CD4-positive, CD25-positive, alpha-beta regulatory T cell (primary cell): ENCODE measurements at regions not wholly inside any gene's neighbourhood (a gene's known extent, or its start where the extent isn't known, plus 50 kb on each side); places are given as distances from the start of the nearest gene placed in this dataset.

ENCODE experiments used
- ATAC-seq, 2 donors: fragments of 150-1000 bp; cut with Tn5 transposase; one replicate each; pipeline ENCODE4 v1.10.0; 2021; ENCODE audit warnings: low read depth in 2 of 2, moderate number of reproducible peaks in 2 of 2, moderate library complexity in 1 of 2
- DNase-seq, 3 donors: peaks; one replicate each; pipeline versions ENCODE4 v3.0.0 to v3.0.0-alpha.2; 2012 to 2022; ENCODE audit warnings: mixed read lengths in 1 of 3
- H3K27ac ChIP-seq: one replicate; pipeline ENCODE4 v1.7.0; 2013; ENCODE audit warnings: mild to moderate bottlenecking, low read length; ENCODE audit not compliant: insufficient read depth, poor library complexity, severe bottlenecking
- H3K27me3 ChIP-seq: one replicate; pipeline ENCODE4 v1.7.0; 2013; ENCODE audit warnings: low read length; ENCODE audit not compliant: control insufficient read depth, insufficient read depth
- H3K36me3 ChIP-seq: one replicate; pipeline ENCODE4 v1.7.0; 2013; ENCODE audit warnings: mild to moderate bottlenecking, low read length, moderate library complexity; ENCODE audit not compliant: control insufficient read depth, insufficient read depth
- H3K4me1 ChIP-seq: 2 replicates; pipeline ENCODE4 v1.7.0; 2013; ENCODE audit warnings: mild to moderate bottlenecking, low read length; ENCODE audit not compliant: insufficient read depth, control insufficient read depth, poor library complexity, severe bottlenecking
- H3K4me3 ChIP-seq: one replicate; pipeline ENCODE4 v1.7.0; 2013; ENCODE audit warnings: low read depth, mild to moderate bottlenecking, low read length, moderate library complexity
- H3K9me3 ChIP-seq, 2 experiments: 1 replicate in 1 of 2; 2 replicates in 1 of 2; pipeline ENCODE4 v1.7.0; 2013; ENCODE audit warnings: low read length in 2 of 2, mild to moderate bottlenecking in 1 of 2, moderate library complexity in 1 of 2; ENCODE audit not compliant: control insufficient read depth in 2 of 2
- H3K27ac Mint-ChIP-seq, 3 donors: one replicate each; pipeline ENCODE4 v1.8.0; 2020 to 2022; ENCODE audit warnings: mild to moderate bottlenecking in 3 of 3, mixed read lengths in 3 of 3, moderate library complexity in 2 of 3
- H3K27me3 Mint-ChIP-seq: one replicate; pipeline ENCODE4 v1.8.0; 2022; ENCODE audit warnings: mild to moderate bottlenecking, mixed read lengths
- H3K36me3 Mint-ChIP-seq: one replicate; pipeline ENCODE4 v1.8.0; 2020; ENCODE audit warnings: mixed read lengths
- H3K4me1 Mint-ChIP-seq, 4 donors: one replicate each; pipeline ENCODE4 v1.8.0; 2020 to 2022; ENCODE audit warnings: mixed read lengths in 4 of 4, mild to moderate bottlenecking in 1 of 4
- H3K4me3 Mint-ChIP-seq, 4 donors: one replicate each; pipeline ENCODE4 v1.8.0; 2020 to 2022; ENCODE audit warnings: mild to moderate bottlenecking in 4 of 4, mixed read lengths in 4 of 4, moderate library complexity in 3 of 4
- H3K9me3 Mint-ChIP-seq, 7 donors: one replicate each; pipeline ENCODE4 v1.8.0; 2020 to 2022; ENCODE audit warnings: mixed read lengths in 7 of 7, mild to moderate bottlenecking in 3 of 7, moderate library complexity in 2 of 7

GRCh38 chr10:93160829-93161228, 87.1 kb downstream of the CYP26A1 start:
- Histone ChIP-seq H3K9me3 (no peaks in the 10 kb centered on the region), H3K27ac (no peak overlapping the region), H3K27me3 (peaks cover 1% of the 10 kb centered on the region), H3K4me3 (no peak overlapping the region), H3K4me1 (no peaks in the 10 kb centered on the region), H3K36me3 (no peaks in the 10 kb centered on the region)
- no peak overlapping the region for H3K27ac Mint-ChIP-seq
- no peaks in the 10 kb centered on the region for H3K36me3 Mint-ChIP-seq
- DNase-seq (no peak), ATAC-seq (no peak)
- H3K4me3 Mint-ChIP-seq, result no peak overlapping the region
- no peaks in the 10 kb centered on the region for H3K4me1 Mint-ChIP-seq
- H3K27me3 Mint-ChIP-seq, result peaks cover 2% of the 10 kb centered on the region
- H3K9me3 Mint-ChIP-seq, result peaks cover 0 to 18% (median 9%) of the 10 kb centered on the region in 7 donors

DNA sequence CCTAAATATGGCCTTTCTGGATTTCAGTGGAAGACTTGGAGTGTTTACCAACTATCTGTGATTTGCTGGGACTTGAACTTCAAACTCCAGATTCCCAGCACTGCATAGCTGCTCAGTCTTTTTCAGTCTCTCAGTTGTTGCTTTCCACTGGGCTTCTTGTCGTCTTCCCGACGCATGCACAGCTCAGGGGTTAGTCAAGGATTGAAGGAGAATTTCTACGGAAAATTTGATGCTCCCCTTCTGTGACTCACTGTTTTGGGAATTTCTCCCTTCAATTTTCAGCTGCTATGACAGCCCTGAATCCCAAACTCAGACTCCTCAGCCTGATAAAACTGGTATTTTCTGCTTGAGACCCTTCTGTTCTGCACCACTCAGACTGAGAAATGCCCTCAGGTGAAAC, 91.7 kb downstream of the CYP26A1 start:
- H3K27ac Mint-ChIP-seq, result no peak overlapping the region
- no peak overlapping the region for H3K4me3 Mint-ChIP-seq
- H3K4me3 ChIP-seq, result no peak overlapping the region

GRCh38 chr10:93166134-93166533, 92.4 kb downstream of the CYP26A1 start:
- Mint-ChIP-seq H3K4me3 (no peak overlapping the region), H3K27ac (no peak overlapping the region), H3K9me3 (peaks cover 2 to 13% (median 9%) of the 10 kb centered on the region in 7 donors), H3K27me3 (peaks cover 21% of the 10 kb centered on the region), H3K4me1 (no peaks in the 10 kb centered on the region), H3K36me3 (peaks cover 6% of the 10 kb centered on the region)
- H3K27me3 ChIP-seq, result peaks cover 4% of the 10 kb centered on the region
- H3K4me1 ChIP-seq, result no peaks in the 10 kb centered on the region
- ATAC-seq, result no peak
- no peaks in the 10 kb centered on the region for H3K36me3 ChIP-seq
- H3K9me3 ChIP-seq, result peaks cover 8% of the 10 kb centered on the region in 2 experiments
- H3K27ac ChIP-seq, result no peak overlapping the region
- no peak overlapping the region for H3K4me3 ChIP-seq
- DNase-seq, result no peak

More for the DNA sequence above, 91.7 kb downstream of the CYP26A1 start:
- Mint-ChIP-seq H3K4me1 (no peaks in the 10 kb centered on the region), H3K36me3 (peaks cover 4% of the 10 kb centered on the region), H3K27me3 (peaks cover 16% of the 10 kb centered on the region), H3K9me3 (peaks cover 2 to 13% (median 6%) of the 10 kb centered on the region in 7 donors)
- Histone ChIP-seq H3K36me3 (no peaks in the 10 kb centered on the region), H3K27ac (no peak overlapping the region), H3K9me3 (peaks cover 5% of the 10 kb centered on the region in 2 experiments), H3K4me1 (no peaks in the 10 kb centered on the region), H3K27me3 (peaks cover 4% of the 10 kb centered on the region)
- no peak for DNase-seq
- no peak for ATAC-seq

DNA sequence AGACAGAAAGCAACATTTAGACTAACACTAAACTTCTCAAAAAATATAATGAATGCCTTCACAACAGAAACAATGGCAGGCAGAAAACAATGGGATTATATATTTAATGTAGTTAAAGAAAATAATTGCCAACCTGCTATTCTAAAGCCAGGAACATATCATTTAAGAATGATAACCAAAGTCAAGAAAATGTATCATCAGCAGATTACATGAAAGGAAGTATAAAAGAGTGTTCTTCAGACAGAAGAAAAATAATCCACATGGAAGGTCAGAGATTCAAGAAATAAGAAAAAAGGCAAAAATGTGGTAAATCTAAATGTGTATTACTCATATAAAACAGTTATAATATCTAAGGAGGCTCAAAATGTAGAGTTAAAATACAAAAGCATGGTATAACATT, 98.1 kb downstream of the CYP26A1 start:
- H3K27ac Mint-ChIP-seq, result no peak overlapping the region

DNA sequence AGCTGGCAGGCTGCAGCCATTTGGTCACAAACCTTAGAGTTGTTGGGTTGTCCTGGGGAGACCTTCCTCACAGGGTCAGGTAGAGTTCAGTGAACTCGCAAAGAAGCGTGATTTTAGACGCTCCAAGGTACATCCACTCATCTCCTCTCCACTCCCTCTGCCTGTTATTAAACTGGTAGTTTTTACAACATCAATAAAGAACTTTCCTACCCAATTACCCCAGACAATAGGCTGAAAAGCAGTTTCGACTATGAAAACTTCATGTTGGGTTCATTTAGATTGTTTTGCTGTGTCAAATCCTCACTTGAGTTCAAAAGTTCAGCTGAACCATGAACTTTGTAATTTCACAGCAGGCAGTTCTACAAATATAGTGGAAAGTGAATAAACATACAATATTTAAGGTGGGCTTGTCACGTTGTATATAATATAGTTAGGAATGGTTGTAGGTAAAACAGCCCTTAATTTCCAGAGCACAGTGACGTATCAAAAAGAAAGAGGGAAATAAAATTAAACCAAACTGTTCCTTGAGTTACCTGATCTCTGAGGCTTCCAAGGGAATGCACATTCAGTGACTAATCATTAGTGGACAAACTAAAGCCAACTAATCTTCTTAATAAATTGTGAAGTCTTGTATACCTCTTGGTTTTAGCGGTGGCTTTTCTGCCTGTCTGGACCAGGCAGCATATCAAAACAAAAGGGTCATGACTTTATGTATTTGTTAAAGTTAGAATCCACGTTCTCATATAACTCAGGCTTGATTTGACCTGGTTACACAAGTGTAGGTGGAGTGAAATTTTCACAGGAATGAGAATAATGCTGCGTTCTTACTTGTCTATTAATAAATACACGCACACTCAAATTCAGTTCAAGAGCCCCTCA, 100.5 kb downstream of the CYP26A1 start:
- Mint-ChIP-seq H3K4me3 (no peak overlapping the region), H3K27me3 (peaks cover 28% of the 10 kb centered on the region), H3K9me3 (peaks cover 0 to 12% (median 8%) of the 10 kb centered on the region in 7 donors), H3K27ac (no peak overlapping the region), H3K4me1 (peaks cover 0 to 3% (median 0%) of the 10 kb centered on the region in 4 donors), H3K36me3 (peaks cover 6% of the 10 kb centered on the region)
- Histone ChIP-seq H3K4me1 (no peaks in the 10 kb centered on the region), H3K4me3 (no peak overlapping the region), H3K27ac (no peak overlapping the region), H3K9me3 (peaks cover 8% of the 10 kb centered on the region in 2 experiments), H3K27me3 (peaks cover 5% of the 10 kb centered on the region), H3K36me3 (no peaks in the 10 kb centered on the region)
- no peak for ATAC-seq
- no peak for DNase-seq

More for the DNA sequence above, 98.1 kb downstream of the CYP26A1 start:
- Histone ChIP-seq H3K4me3 (no peak overlapping the region), H3K4me1 (no peaks in the 10 kb centered on the region), H3K27me3 (peaks cover 5% of the 10 kb centered on the region), H3K9me3 (peaks cover 8% of the 10 kb centered on the region in 2 experiments), H3K36me3 (no peaks in the 10 kb centered on the region), H3K27ac (no peak overlapping the region)
- Mint-ChIP-seq H3K4me1 (no peaks in the 10 kb centered on the region), H3K36me3 (peaks cover 6% of the 10 kb centered on the region), H3K27me3 (peaks cover 28% of the 10 kb centered on the region), H3K4me3 (no peak overlapping the region), H3K9me3 (peaks cover 0 to 12% (median 8%) of the 10 kb centered on the region in 7 donors)
- no peak for DNase-seq
- no peak for ATAC-seq

- Mint-ChIP-seq H3K27ac (no peak overlapping the region), H3K4me1 (peaks cover 0 to 3% (median 0%) of the 10 kb centered on the region in 4 donors), H3K4me3 (no peak overlapping the region), H3K36me3 (peaks cover under 1% of the 10 kb centered on the region), H3K27me3 (peaks cover 20% of the 10 kb centered on the region), H3K9me3 (peaks cover 0 to 7% (median 2%) of the 10 kb centered on the region in 7 donors)
- H3K36me3 ChIP-seq, result no peaks in the 10 kb centered on the region
- H3K4me1 ChIP-seq, result no peaks in the 10 kb centered on the region
- H3K27ac ChIP-seq, result no peak overlapping the region
- peaks cover 5% of the 10 kb centered on the region for H3K27me3 ChIP-seq
- ATAC-seq, result no peak
- DNase-seq, result no peak
- H3K9me3 ChIP-seq, result peaks cover 1 to 2% of the 10 kb centered on the region in 2 experiments
- H3K4me3 ChIP-seq, result no peak overlapping the region
These were observed 101.8 kb downstream of the CYP26A1 start for GRCh38 chr10:93175490-93175889.

DNA sequence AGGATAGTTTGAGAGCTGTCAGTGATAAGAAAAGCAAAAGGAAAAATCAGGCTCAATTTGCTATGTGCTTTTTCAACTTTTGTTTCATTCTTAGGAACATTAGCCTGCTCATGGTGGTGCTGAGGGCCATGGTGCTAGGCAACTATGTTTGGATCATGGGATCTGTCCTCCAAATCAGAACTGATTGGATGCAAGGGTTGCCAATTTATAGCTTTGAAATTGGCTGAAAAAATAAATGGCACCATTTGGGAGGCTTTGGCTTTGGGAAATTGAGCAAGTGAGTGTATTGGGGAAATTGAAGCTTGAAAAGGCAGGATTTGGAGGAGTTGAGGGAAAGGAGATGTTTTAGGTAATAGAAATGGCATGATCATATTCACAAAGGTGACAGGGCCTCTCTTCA, 103.8 kb downstream of the CYP26A1 start:
- no peak overlapping the region for H3K27ac Mint-ChIP-seq
- H3K36me3 Mint-ChIP-seq, result no peaks in the 10 kb centered on the region
- no peaks in the 10 kb centered on the region for H3K36me3 ChIP-seq
- ATAC-seq (no peak), DNase-seq (no peak)
- peaks cover 0 to 2% (median 0%) of the 10 kb centered on the region in 7 donors for H3K9me3 Mint-ChIP-seq
- H3K9me3 ChIP-seq, result no peaks in the 10 kb centered on the region
- H3K4me1 ChIP-seq, result no peaks in the 10 kb centered on the region
- H3K27ac ChIP-seq, result no peak overlapping the region
- H3K4me1 Mint-ChIP-seq, result peaks cover 0 to 3% (median 0%) of the 10 kb centered on the region in 4 donors
- no peak overlapping the region for H3K4me3 ChIP-seq
- H3K4me3 Mint-ChIP-seq, result no peak overlapping the region
- H3K27me3 Mint-ChIP-seq, result peaks cover 10% of the 10 kb centered on the region
- no peaks in the 10 kb centered on the region for H3K27me3 ChIP-seq

DNA sequence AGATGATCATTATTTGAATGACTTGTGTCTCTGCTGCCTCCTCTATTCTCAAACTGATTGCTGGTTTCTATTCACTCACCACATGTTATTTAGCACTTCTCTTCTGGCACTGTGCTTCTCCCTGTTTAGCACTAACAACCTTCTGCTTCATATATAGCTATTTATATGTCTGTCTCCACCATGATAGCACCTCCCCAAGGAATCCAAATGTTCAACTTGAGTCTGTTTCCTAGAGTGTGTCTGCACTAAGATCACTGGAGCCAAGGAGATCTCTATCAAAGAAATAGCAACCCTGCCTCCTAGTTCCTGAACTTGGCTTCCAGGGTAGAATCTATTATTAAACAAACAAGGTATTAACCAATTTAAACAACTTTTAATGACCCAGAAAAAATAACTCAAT, 104.5 kb downstream of the CYP26A1 start:
- Histone ChIP-seq H3K27me3 (no peaks in the 10 kb centered on the region), H3K4me3 (no peak overlapping the region), H3K27ac (no peak overlapping the region), H3K9me3 (no peaks in the 10 kb centered on the region), H3K36me3 (no peaks in the 10 kb centered on the region), H3K4me1 (no peaks in the 10 kb centered on the region)
- ATAC-seq, result no peak
- DNase-seq, result no peak
- Mint-ChIP-seq H3K9me3 (peaks cover 0 to 2% (median 0%) of the 10 kb centered on the region in 7 donors), H3K4me1 (peaks cover 0 to 3% (median 0%) of the 10 kb centered on the region in 4 donors), H3K4me3 (no peak overlapping the region), H3K27me3 (peaks cover 5% of the 10 kb centered on the region), H3K27ac (no peak overlapping the region), H3K36me3 (no peaks in the 10 kb centered on the region)
